ENCODE measurements at regions not wholly inside any gene's neighbourhood (a gene's known extent, or its start where the extent isn't known, plus 50 kb on each side); places are given as distances from the start of the nearest gene placed in this dataset.

DNA sequence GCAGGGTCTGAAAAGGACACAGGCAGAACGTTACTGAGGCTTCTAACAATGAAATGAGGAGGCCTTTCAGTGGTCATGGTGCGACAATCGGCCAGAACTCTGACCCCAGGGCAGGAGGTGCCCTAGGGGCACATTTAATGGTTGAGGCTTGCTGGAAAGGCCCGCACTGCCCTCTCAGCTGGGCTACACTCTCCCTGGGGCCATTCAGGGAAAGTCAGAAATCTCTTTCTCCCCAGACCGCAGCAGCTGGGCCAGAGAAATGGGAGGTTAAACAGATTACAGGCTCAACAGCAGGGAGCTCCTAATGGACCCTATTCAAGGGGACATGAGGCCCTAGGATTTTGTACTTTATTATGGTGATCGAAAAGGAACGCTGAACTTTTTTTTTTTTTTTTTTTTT lies 85.6 kb upstream of the FGFR2 start:
- no peak overlapping the region for H3K9ac ChIP-seq (ENCODE audit: low read depth, low read length)
- H3K4me1 ChIP-seq (ENCODE audit: control insufficient read depth, insufficient read depth, low read length): no peaks in the 10 kb centered on the region
- no peak overlapping the region for H3K14ac ChIP-seq (replicated peaks; ENCODE audit: low read depth, low read length)
- ChIA-PET CTCF (no interaction called here), POLR2A (ENCODE audit: unreplicated experiment) (no interaction called here)
- H2BK20ac ChIP-seq (ENCODE audit: low read depth, low read length): no peak overlapping the region
- no peaks in the 10 kb centered on the region for H3K27me3 ChIP-seq (ENCODE audit: control insufficient read depth, insufficient read depth, low read length)
- no TSS peak for BruUV-seq (replicated peaks)
- no peak overlapping the region for H3K4ac ChIP-seq (ENCODE audit: low read depth, low read length)
- dilution Hi-C loops (cut with HindIII; ENCODE audit: low sequenced_read_pairs, unreplicated experiment) (no loop called here), intact Hi-C loops (cut with micrococcal nuclease) (no loop called here), in situ Hi-C loops (cut with MboI; ENCODE audit: low sequenced_read_pairs) (no loop called here)
- H4K5ac ChIP-seq (ENCODE audit: low read depth, low read length): no peak overlapping the region
- no peak overlapping the region for H3K4me2 ChIP-seq (ENCODE audit: low read depth, low read length)
- H3K27ac ChIP-seq (ENCODE audit: insufficient read depth, low read length): no peak overlapping the region
- no peak overlapping the region for H2BK15ac ChIP-seq (ENCODE audit: low read depth, low read length)
- no peak overlapping the region for H2AK5ac ChIP-seq (ENCODE audit: low read depth, low read length)
- H4K91ac ChIP-seq (ENCODE audit: insufficient read depth, low read depth, low read length): no peak overlapping the region
- no peak overlapping the region for H2AFZ ChIP-seq (replicated peaks; ENCODE audit: low read length, poor library complexity)
- DNase-seq: no peak
- no peak overlapping the region for H4K8ac ChIP-seq (ENCODE audit: low read depth in 2 of 2, low read length in 2 of 2)
- H3K9me1 ChIP-seq (ENCODE audit: insufficient read depth, low read length): no peaks in the 10 kb centered on the region
- H3K56ac ChIP-seq (ENCODE audit: extremely low read depth, insufficient read depth, low read length): no peak overlapping the region
- no peak overlapping the region for H3K18ac ChIP-seq (ENCODE audit: low read depth, low read length)
- no peak for TF ChIP-seq RAD21 (IDR thresholded peaks at IDR 0.05; ENCODE audit: low read length)
- TF ChIP-seq CHD1 (IDR thresholded peaks at IDR 0.05; ENCODE audit: low read depth, low read length): no peak
- no peak for TF ChIP-seq BHLHE40 (IDR thresholded peaks at IDR 0.05; ENCODE audit: low read depth, low read length)
- TF ChIP-seq CEBPB (IDR thresholded peaks at IDR 0.05; ENCODE audit: low read depth, low read length): no peak
- no peak for TF ChIP-seq RCOR1 (IDR thresholded peaks at IDR 0.05; ENCODE audit: insufficient replicate concordance, low read length)
- TF ChIP-seq POLR2A (IDR thresholded peaks at IDR 0.05; ENCODE audit: low read depth, low read length): no peak
- TF ChIP-seq, protein P1, sequence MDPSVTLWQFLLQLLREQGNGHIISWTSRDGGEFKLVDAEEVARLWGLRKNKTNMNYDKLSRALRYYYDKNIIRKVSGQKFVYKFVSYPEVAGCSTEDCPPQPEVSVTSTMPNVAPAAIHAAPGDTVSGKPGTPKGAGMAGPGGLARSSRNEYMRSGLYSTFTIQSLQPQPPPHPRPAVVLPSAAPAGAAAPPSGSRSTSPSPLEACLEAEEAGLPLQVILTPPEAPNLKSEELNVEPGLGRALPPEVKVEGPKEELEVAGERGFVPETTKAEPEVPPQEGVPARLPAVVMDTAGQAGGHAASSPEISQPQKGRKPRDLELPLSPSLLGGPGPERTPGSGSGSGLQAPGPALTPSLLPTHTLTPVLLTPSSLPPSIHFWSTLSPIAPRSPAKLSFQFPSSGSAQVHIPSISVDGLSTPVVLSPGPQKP (IDR thresholded peaks at IDR 0.05; ENCODE audit: borderline replicate concordance, low read depth, low read length): no peak
- no peak for TF ChIP-seq MAFK (IDR thresholded peaks at IDR 0.05; ENCODE audit: low read depth, low read length)
- no peak for TF ChIP-seq MAZ (IDR thresholded peaks at IDR 0.05; ENCODE audit: borderline replicate concordance, low read depth, low read length)
- no peak for TF ChIP-seq MXI1 (IDR thresholded peaks at IDR 0.05; ENCODE audit: borderline replicate concordance, low read depth, low read length)
- TF ChIP-seq, protein P2, sequence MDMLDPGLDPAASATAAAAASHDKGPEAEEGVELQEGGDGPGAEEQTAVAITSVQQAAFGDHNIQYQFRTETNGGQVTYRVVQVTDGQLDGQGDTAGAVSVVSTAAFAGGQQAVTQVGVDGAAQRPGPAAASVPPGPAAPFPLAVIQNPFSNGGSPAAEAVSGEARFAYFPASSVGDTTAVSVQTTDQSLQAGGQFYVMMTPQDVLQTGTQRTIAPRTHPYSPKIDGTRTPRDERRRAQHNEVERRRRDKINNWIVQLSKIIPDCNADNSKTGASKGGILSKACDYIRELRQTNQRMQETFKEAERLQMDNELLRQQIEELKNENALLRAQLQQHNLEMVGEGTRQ (IDR thresholded peaks at IDR 0.05; ENCODE audit: low read depth, low read length): no peak
- TF ChIP-seq RFX5 (IDR thresholded peaks at IDR 0.05; ENCODE audit: low read depth, low read length): no peak
- no peak for TF ChIP-seq SMC3 (IDR thresholded peaks at IDR 0.05; ENCODE audit: low read depth, low read length)
- TF ChIP-seq, protein P3, sequence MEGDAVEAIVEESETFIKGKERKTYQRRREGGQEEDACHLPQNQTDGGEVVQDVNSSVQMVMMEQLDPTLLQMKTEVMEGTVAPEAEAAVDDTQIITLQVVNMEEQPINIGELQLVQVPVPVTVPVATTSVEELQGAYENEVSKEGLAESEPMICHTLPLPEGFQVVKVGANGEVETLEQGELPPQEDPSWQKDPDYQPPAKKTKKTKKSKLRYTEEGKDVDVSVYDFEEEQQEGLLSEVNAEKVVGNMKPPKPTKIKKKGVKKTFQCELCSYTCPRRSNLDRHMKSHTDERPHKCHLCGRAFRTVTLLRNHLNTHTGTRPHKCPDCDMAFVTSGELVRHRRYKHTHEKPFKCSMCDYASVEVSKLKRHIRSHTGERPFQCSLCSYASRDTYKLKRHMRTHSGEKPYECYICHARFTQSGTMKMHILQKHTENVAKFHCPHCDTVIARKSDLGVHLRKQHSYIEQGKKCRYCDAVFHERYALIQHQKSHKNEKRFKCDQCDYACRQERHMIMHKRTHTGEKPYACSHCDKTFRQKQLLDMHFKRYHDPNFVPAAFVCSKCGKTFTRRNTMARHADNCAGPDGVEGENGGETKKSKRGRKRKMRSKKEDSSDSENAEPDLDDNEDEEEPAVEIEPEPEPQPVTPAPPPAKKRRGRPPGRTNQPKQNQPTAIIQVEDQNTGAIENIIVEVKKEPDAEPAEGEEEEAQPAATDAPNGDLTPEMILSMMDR (conservative IDR thresholded peaks at IDR 0.05; ENCODE audit: low read depth, low read length): no peak
- no peak for TF ChIP-seq FOS (IDR thresholded peaks at IDR 0.05; ENCODE audit: low read depth, low read length)
- no peak overlapping the region for H2BK120ac ChIP-seq (ENCODE audit: low read depth, low read length)
- no peaks in the 10 kb centered on the region for H3K79me1 ChIP-seq (ENCODE audit: low read depth in 1 of 2, low read length in 2 of 2)
- no peak overlapping the region for H2BK5ac ChIP-seq (ENCODE audit: low read depth, low read length, poor library complexity, severe bottlenecking)
- no peaks in the 10 kb centered on the region for H4K20me1 ChIP-seq (ENCODE audit: insufficient read depth, low read length)
- no peak overlapping the region for H2AK9ac ChIP-seq (replicated peaks; ENCODE audit: low read depth, low read length, poor library complexity)
- no peak overlapping the region for H3K23ac ChIP-seq (ENCODE audit: low read depth, low read length)
- H3K9me3 ChIP-seq (ENCODE audit: control insufficient read depth, insufficient read depth, low read length): peaks cover 7% of the 10 kb centered on the region; the same call in 1 of the 2 replicates
- H3K36me3 ChIP-seq (ENCODE audit: control insufficient read depth, insufficient read depth, low read length): no peaks in the 10 kb centered on the region
- ATAC-seq (ENCODE audit: low read depth): no peak
- no CpG with 5 or more reads among the region's 7 CpGs for WGBS, 2 experiments (ENCODE audit: extremely low coverage in 2 of 2, insufficient read length in 1 of 2)
- H3K4me3 ChIP-seq (ENCODE audit: insufficient read depth, low read depth, low read length): no peak overlapping the region

All from IMR-90 (cell line).